Effector memory CD4-positive, alpha-beta T cell (primary cell): ENCODE measurements at regions not wholly inside any gene's neighbourhood (a gene's known extent, or its start where the extent isn't known, plus 50 kb on each side); places are given as distances from the start of the nearest gene placed in this dataset.

Source experiments
- DNase-seq, 3 donors: peaks; one replicate each; pipeline ENCODE4 v3.0.0-alpha.2; 2020
- H3K27ac ChIP-seq: 2 replicates; pipeline ENCODE4 v1.7.0; 2013; ENCODE audit warnings: mild to moderate bottlenecking, low read length, moderate library complexity; ENCODE audit not compliant: insufficient read depth, poor library complexity, severe bottlenecking
- H3K27me3 ChIP-seq: replicated peaks from 2 replicates; pipeline ENCODE4 v1.7.0; 2013; ENCODE audit warnings: mild to moderate bottlenecking, low read length; ENCODE audit not compliant: insufficient read depth, control insufficient read depth, poor library complexity, severe bottlenecking
- H3K36me3 ChIP-seq: 2 replicates; pipeline ENCODE4 v1.7.0; 2013; ENCODE audit warnings: mild to moderate bottlenecking, low read length, moderate library complexity; ENCODE audit not compliant: control insufficient read depth, insufficient read depth
- H3K4me1 ChIP-seq: 2 replicates; pipeline ENCODE4 v1.7.0; 2013; ENCODE audit warnings: low read length, mild to moderate bottlenecking; ENCODE audit not compliant: control insufficient read depth, insufficient read depth, poor library complexity, severe bottlenecking
- H3K4me3 ChIP-seq: 2 replicates; pipeline ENCODE4 v1.7.0; 2013; ENCODE audit warnings: low read length, low read depth, mild to moderate bottlenecking; ENCODE audit not compliant: insufficient read depth, poor library complexity, severe bottlenecking
- H3K9me3 ChIP-seq: 2 replicates; pipeline ENCODE4 v1.7.0; 2013; ENCODE audit warnings: mild to moderate bottlenecking, low read length, moderate library complexity; ENCODE audit not compliant: control insufficient read depth

- H3K27me3 ChIP-seq = no peaks in the 10 kb centered on the region
- no peak overlapping the region for H3K4me3 ChIP-seq
- no peak for DNase-seq
- no peak overlapping the region for H3K27ac ChIP-seq
- no peaks in the 10 kb centered on the region for H3K9me3 ChIP-seq
- H3K36me3 ChIP-seq = no peaks in the 10 kb centered on the region
- no peaks in the 10 kb centered on the region for H3K4me1 ChIP-seq
Observed at GRCh38 chr1:38291336-38291735, 244.7 kb upstream of the POU3F1 start.

GRCh38 chr1:38289034-38289433 lies 242.4 kb upstream of the POU3F1 start:
- Histone ChIP-seq H3K27me3 (peaks cover 7% of the 10 kb centered on the region), H3K9me3 (no peaks in the 10 kb centered on the region), H3K4me3 (no peak overlapping the region), H3K27ac (no peak overlapping the region), H3K4me1 (no peaks in the 10 kb centered on the region), H3K36me3 (no peaks in the 10 kb centered on the region)
- DNase-seq = no peak

GRCh38 chr1:38287547-38287946 lies 241.0 kb upstream of the POU3F1 start:
- H3K27me3 ChIP-seq = peaks cover 11% of the 10 kb centered on the region
- no peaks in the 10 kb centered on the region for H3K4me1 ChIP-seq
- H3K4me3 ChIP-seq = no peak overlapping the region
- H3K36me3 ChIP-seq = no peaks in the 10 kb centered on the region
- no peaks in the 10 kb centered on the region for H3K9me3 ChIP-seq
- DNase-seq = no peak
- no peak overlapping the region for H3K27ac ChIP-seq

DNA sequence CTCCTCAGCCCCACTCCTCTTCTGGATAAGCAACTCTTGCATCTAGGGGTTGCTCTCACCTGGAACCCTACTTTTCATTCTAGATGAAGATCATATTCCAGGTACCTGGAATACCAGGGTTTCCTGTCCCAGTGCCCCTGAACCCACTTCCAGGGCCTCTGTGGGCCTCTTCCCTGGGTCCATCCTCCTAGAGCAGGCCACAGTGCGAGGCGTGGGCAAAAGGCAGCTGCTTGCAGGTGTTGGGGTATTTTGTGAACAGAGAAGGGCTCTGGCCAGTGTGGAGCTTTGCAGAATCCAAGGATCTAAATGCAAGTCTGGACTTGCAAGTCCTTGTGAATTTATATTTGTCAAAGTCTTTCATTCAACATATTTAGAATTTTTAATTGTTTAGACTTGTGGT lies 240.4 kb upstream of the POU3F1 start:
- H3K9me3 ChIP-seq = no peaks in the 10 kb centered on the region
- no peak overlapping the region for H3K27ac ChIP-seq
- H3K27me3 ChIP-seq = peaks cover 11% of the 10 kb centered on the region
- no peak for DNase-seq
- no peaks in the 10 kb centered on the region for H3K4me1 ChIP-seq
- H3K4me3 ChIP-seq = no peak overlapping the region
- H3K36me3 ChIP-seq = no peaks in the 10 kb centered on the region

- Histone ChIP-seq H3K27me3 (peaks cover 11% of the 10 kb centered on the region), H3K36me3 (no peaks in the 10 kb centered on the region), H3K4me3 (no peak overlapping the region), H3K27ac (no peak overlapping the region), H3K9me3 (no peaks in the 10 kb centered on the region), H3K4me1 (no peaks in the 10 kb centered on the region)
- no peak for DNase-seq
Observed at GRCh38 chr1:38285807-38286530, 239.4 kb upstream of the POU3F1 start.

DNA sequence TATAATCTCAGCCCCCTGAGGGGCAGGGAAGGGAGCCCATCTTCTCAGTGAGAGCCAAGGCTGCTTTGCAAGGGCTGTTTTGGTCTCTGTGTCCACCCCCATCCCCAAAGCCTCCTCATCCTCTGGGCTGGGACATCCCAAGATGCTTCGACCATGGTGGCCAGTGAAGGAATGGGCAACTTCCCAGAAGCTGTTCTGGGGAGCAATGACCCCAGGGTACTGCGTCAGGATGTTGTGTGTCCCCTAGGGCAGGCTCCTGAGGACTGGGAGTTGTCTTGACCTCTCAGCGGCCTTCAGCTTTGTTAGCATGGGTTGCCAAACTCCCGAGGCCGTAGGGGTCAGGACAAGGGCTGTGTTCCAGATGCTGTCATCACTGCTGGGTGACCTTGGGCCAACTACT lies 238.4 kb upstream of the POU3F1 start:
- no peak overlapping the region for H3K4me3 ChIP-seq
- no peak overlapping the region for H3K27ac ChIP-seq
- H3K36me3 ChIP-seq = no peaks in the 10 kb centered on the region
- peaks cover 11% of the 10 kb centered on the region for H3K27me3 ChIP-seq
- no peaks in the 10 kb centered on the region for H3K4me1 ChIP-seq
- no peak for DNase-seq
- no peaks in the 10 kb centered on the region for H3K9me3 ChIP-seq

DNA sequence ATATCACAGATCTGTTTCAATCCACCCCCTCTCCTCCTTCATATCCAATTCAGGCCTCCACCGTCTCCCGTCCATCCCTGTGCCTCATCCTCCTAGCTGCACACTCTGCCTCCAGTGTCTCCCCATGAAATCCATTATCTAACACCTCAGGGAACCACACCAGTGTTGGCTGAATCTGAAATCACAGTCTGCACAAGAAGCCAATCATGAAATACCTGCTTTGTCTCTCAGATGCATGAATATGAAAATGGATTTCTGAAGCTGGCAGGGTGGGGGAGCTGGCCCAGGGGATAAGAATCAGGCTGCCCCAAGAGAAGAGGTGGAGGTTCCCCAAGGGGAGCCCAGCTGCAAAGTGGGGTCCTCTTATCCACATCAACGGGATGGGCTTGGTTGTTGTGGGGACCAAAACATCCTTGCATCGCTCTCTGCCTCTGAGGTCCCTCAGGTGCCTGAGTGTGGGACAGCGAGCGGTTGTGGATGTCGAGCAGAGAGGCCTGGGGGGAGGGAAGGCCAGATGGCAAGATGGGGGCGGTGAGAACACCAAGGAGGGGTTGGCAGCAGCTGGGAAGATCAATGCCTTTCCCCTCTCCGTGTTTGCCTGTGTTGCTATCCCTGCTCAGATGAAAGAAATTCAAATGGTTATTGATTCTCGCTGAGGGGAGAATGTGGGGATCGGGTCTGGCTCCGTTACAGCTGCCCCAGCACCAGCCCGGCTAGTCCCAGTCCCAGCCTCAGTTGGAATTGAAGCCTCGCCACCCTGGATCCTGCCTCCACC lies 237.3 kb upstream of the POU3F1 start:
- H3K36me3 ChIP-seq = no peaks in the 10 kb centered on the region
- H3K4me3 ChIP-seq = no peak overlapping the region
- H3K4me1 ChIP-seq = no peaks in the 10 kb centered on the region
- peaks cover 11% of the 10 kb centered on the region for H3K27me3 ChIP-seq
- DNase-seq = no peak
- H3K27ac ChIP-seq = no peak overlapping the region
- H3K9me3 ChIP-seq = no peaks in the 10 kb centered on the region

- no peaks in the 10 kb centered on the region for H3K36me3 ChIP-seq
Observed at GRCh38 chr1:38279148-38279547, 232.6 kb upstream of the POU3F1 start.

DNA sequence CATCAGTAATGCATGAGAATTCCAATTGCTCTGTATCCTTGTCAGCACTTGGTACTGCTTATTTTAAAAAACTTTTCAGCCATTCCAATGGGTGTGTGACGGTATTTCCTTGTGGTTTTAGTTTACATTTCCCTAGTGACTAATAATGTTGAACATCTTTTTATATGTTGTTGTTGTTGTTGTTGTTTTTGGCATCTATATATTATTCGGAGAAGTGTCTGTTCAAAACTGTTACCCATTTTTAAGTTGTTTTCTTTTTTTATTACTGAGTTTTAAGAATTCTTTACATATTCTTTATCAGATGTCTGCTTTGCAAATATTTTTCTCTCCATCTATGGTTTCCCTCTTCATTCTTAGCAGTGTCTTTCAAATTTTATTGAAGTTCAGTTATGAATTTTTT lies 231.1 kb upstream of the POU3F1 start:
- no peaks in the 10 kb centered on the region for H3K9me3 ChIP-seq
- H3K4me3 ChIP-seq = no peak overlapping the region
- DNase-seq = no peak
- H3K36me3 ChIP-seq = no peaks in the 10 kb centered on the region
- H3K27ac ChIP-seq = no peak overlapping the region
- H3K27me3 ChIP-seq = peaks cover 5% of the 10 kb centered on the region
- H3K4me1 ChIP-seq = no peaks in the 10 kb centered on the region

More at GRCh38 chr1:38279148-38279547, 232.6 kb upstream of the POU3F1 start:
- no peak overlapping the region for H3K27ac ChIP-seq
- H3K4me3 ChIP-seq = no peak overlapping the region
- no peaks in the 10 kb centered on the region for H3K4me1 ChIP-seq
- DNase-seq = no peak
- peaks cover 9% of the 10 kb centered on the region for H3K27me3 ChIP-seq
- no peaks in the 10 kb centered on the region for H3K9me3 ChIP-seq

- Histone ChIP-seq H3K36me3 (no peaks in the 10 kb centered on the region), H3K9me3 (no peaks in the 10 kb centered on the region), H3K27ac (no peak overlapping the region), H3K4me3 (no peak overlapping the region), H3K4me1 (no peaks in the 10 kb centered on the region), H3K27me3 (peaks cover 5% of the 10 kb centered on the region)
- no peak for DNase-seq
Observed at GRCh38 chr1:38275960-38276359, 229.4 kb upstream of the POU3F1 start.
